Lower leg skin (tissue), 4 donors: ENCODE measurements at regions not wholly inside any gene's neighbourhood (a gene's known extent, or its start where the extent isn't known, plus 50 kb on each side); places are given as distances from the start of the nearest gene placed in this dataset.

ENCODE experiments used
- DNase-seq, 2 donors: peaks; one replicate each; pipeline ENCODE4 v3.0.0-alpha.2; 2019; ENCODE audit warnings: low spot score in 2 of 2
- H3K4me3 ChIP-seq: fragments of 200-600 bp; sonication (generic); 2 replicates; pipeline ENCODE4 v1.5.1; 2017; ENCODE audit warnings: mild to moderate bottlenecking, low read depth; ENCODE audit not compliant: poor library complexity, severe bottlenecking
- POLR2A ChIP-seq, 2 donors: fragments of 450-650 bp; IDR thresholded peaks; one replicate each; pipeline ENCODE4 v1.6.1; 2016 to 2017; ENCODE audit warnings: antibody characterized with exemption in 2 of 2, mild to moderate bottlenecking in 1 of 2, moderate library complexity in 1 of 2
- WGBS, 2 donors: methylation state at CpG; one replicate each; pipeline ENCODE4 v1.1.5; 2018; 5-methylcytosine and 5-hydroxymethylcytosine counted together
- intact Hi-C: fragments of 100-400 bp; cut with DNase I; formaldehyde crosslinking; loops from one replicate; pipeline ENCODE4 v1.15.0; 2023; ENCODE audit warnings: low total_unique reads
- TF ChIP-seq, protein P1 (sequence below), 3 donors: fragments of 450-650 bp; IDR thresholded peaks; one replicate each; pipeline ENCODE4 v1.5.1; 2016; ENCODE audit warnings: antibody characterized with exemption in 3 of 3, mild to moderate bottlenecking in 3 of 3, moderate library complexity in 2 of 3

DNA sequence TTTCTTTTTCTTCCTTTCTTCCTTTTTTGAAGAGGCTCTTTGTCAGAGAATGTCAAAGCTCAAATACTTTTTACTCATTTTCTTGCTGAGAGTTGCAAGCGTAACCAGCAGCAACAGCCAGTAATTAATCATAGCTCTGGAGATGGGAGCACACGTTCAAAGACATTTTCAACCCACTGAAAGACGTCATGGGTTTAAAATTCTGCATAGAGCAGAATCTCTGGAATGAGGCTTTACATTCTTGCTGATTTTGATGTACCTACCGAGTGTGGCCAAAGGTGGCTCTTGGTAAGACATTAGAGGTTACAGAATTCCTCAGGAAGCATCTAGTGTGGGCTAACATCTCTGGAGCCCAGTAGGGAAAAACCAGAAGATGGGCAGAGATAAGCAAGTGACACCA is 292.5 kb downstream of the MTX2 start:
- intact Hi-C loops, result no loop called here
- TF ChIP-seq, protein P1, sequence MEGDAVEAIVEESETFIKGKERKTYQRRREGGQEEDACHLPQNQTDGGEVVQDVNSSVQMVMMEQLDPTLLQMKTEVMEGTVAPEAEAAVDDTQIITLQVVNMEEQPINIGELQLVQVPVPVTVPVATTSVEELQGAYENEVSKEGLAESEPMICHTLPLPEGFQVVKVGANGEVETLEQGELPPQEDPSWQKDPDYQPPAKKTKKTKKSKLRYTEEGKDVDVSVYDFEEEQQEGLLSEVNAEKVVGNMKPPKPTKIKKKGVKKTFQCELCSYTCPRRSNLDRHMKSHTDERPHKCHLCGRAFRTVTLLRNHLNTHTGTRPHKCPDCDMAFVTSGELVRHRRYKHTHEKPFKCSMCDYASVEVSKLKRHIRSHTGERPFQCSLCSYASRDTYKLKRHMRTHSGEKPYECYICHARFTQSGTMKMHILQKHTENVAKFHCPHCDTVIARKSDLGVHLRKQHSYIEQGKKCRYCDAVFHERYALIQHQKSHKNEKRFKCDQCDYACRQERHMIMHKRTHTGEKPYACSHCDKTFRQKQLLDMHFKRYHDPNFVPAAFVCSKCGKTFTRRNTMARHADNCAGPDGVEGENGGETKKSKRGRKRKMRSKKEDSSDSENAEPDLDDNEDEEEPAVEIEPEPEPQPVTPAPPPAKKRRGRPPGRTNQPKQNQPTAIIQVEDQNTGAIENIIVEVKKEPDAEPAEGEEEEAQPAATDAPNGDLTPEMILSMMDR (IDR thresholded peaks at IDR 0.05), result no peak
- WGBS, 2 donors, result 61 to 68% methylated on average over 4 of the region's 4 CpGs

DNA sequence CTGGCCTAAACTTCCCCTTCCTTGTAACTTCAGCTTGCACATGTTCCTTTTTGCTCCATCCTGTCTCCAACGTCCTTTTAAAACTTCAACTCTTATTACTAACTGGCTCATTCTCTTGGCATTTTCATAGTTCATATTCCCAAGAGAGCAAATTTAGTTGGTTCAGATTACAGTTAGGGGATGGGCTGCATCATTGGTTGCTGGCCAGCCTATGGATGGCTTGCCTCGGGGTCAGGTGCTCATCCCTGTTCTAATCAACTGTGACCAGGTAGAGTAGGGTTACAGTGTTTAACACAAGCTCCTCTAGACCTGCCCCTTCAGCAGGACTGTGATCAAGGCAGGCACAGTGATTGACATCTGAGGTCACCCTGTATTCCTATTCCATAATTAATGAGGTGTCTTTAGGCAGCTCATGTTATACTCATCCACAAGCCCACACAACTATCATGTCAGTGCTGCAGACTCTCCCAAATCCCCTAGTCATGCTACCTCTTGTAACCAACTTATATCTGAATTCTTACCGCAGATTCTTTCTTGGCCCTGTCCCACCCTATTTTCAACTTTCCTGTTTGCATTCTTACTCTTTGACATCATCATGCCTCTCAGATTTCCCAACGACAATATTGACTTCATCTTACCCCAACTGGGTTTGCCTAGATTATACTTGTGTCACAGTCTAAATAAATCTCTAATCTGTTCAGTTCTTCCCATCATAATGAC is 293.3 kb downstream of the MTX2 start:
- DNase-seq, result no peak
- no peak overlapping the region for H3K4me3 ChIP-seq
- WGBS, 2 donors, result 54 to 65% methylated on average over 4 of the region's 4 CpGs
- intact Hi-C loops, result no loop called here
- TF ChIP-seq, protein P1 (IDR thresholded peaks at IDR 0.05), result no peak
- TF ChIP-seq POLR2A (IDR thresholded peaks at IDR 0.05), result no peak

More for the DNA sequence above, 292.5 kb downstream of the MTX2 start:
- no peak for DNase-seq
- H3K4me3 ChIP-seq, result no peak overlapping the region

DNA sequence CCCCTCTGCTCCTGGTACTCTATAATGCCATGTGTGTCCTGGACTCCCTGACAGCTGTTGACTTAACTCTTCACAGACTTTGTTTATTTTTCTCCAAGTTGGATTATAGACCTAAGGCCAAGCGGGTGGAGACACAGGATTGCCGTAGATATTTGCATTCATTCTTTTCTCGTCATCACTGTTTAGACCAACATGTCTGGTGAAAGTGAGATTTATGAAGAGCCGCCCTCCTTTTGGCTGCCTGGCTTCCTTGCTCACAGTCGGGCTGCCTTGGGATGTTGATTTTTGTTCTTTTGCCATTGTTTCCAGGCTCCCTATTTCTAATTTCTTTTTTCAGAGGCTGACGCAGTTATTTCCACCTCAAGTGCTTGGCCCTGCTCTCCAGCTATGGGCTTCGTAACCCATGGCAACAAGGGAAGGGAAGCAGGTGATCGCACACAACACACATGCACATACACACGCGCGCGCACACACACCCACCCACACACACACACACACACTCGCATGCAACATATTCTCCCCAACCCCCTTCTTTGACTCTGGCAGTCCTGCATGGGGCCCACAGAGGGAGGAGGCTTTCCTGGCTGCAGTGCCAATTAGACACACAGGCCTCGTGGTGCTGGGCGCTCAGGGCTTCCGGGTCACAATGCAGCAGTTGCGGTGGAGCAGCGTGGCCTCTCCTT is 296.5 kb downstream of the MTX2 start:
- no peak overlapping the region for H3K4me3 ChIP-seq
- TF ChIP-seq POLR2A (IDR thresholded peaks at IDR 0.05), result no peak
- TF ChIP-seq, protein P1 (IDR thresholded peaks at IDR 0.05), result no peak
- no peak for DNase-seq
- intact Hi-C loops, result no loop called here
- 79 to 82% methylated on average over 18 of the region's 18 CpGs for WGBS, 2 donors

DNA sequence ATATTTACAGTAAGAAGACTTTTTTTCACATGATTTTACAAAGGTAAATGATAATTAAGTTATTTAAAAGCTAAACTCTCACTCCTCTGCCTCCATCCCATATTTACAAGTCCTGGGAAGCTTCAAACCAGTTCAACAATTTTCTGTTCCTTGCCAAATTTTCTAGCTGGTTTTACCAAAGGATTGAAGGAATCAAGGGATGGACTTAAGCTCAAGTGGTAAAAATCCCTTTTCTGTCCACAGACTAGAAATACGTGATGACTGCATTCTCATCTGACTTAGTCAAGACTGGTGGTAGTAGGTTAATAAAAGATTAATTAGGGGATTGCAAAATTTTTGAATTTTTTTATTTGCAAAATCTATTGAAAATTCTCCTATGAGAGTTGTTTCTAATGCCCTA is 297.3 kb downstream of the MTX2 start:
- H3K4me3 ChIP-seq, result no peak overlapping the region
- DNase-seq, result no peak
- TF ChIP-seq POLR2A (IDR thresholded peaks at IDR 0.05), result no peak
- TF ChIP-seq, protein P1 (IDR thresholded peaks at IDR 0.05), result no peak
- intact Hi-C loops, result no loop called here
- 95 to 98% methylated on average over 1 of the region's 1 CpG for WGBS, 2 donors

DNA sequence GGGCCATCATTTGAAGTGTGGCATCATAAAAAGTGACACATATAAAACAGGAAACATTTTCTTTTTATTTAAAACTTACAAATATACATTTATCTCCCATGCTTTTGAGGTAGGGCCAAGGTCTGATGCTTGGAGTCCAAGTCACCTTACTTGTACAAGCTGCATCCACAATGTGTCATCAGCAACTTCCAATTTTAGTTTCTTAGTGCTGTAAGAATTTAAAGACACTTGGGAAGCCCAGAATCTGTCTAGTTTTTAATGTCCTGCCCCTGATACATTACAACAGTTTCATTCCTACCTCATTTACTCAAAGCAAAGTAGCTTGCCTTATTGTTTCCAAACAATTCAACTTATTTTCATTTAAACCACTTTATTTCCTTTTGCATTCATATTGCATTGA is 297.7 kb downstream of the MTX2 start:
- DNase-seq, result no peak
- intact Hi-C loops, result no loop called here
- H3K4me3 ChIP-seq, result no peak overlapping the region

More for the DNA sequence above, 297.7 kb downstream of the MTX2 start:
- TF ChIP-seq, protein P1 (IDR thresholded peaks at IDR 0.05), result no peak
